ENCODE measurements at regions not wholly inside any gene's neighbourhood (a gene's known extent, or its start where the extent isn't known, plus 50 kb on each side); places are given as distances from the start of the nearest gene placed in this dataset.

GRCh38 chr10:129156406-129156805 lies 310.6 kb upstream of the MGMT start:
- DNase-seq = no peak

GRCh38 chr10:129157185-129157584 lies 309.9 kb upstream of the MGMT start:
- DNase-seq = no peak

DNA sequence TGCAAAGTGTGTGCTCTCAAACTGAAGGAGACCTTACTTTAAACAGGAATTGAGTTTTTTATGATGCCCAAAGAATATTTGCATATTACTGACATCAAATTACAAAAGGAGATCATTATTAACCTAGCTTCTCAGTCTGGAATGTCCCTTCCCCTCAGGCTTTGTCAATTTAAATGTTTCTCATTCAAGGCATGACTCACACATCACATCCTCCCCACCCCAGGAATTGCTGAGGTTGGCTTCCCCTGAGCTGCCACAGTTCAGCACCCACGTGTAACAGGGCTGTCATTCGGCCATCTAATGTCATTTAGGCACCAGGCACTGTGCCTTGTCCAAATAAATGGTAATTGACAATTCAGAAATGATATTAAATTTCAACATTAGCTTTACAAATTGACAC lies 305.9 kb upstream of the MGMT start:
- no peak for DNase-seq

DNA sequence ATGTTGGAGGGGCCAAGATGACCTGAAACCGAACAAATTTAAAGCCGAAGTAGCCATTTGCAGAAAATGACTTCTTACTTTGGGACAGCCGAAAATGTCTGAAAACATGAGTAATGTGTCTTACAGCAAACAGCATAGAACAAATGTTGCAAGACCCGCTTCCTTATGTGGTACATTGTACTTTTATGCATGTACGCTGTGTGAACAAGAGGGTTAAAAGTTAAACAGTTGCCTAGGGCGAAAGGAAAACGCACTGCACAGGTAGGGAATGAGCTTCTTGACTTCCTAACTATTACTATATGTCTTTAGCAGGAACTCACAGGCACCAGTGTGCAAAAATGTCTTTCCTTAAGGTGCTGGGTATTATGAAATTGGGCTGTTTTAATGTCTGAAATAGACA lies 303.5 kb upstream of the MGMT start:
- DNase-seq = no peak

DNA sequence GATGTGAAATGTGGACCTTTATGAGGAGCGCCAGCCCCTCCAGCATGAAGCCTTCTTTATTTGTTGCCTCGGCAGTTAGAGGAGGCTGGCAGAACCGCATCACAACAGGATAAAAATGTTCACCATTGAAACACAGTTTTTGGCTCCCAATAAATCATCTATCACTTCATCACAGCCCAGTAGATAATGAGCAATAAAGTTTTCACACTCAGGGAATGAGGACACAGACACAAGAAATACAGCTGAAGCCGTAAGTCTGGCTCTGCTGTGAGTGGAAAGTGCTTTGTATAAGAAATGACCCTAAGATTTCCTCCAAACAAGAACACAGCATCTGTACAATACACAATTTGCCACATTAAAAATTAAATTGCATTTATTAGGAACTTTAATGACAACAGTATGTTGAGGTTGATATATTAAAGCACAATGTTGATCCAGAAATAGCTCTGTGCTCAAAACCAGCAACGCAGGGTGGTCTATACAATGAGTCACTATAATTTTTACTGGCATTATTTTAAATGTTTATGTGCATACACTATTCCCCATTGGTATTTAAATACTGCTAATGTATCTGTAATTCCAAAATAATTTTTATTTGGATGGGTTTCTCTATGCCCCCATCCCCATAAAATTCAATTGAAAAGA lies 301.8 kb upstream of the MGMT start:
- DNase-seq = no peak

GRCh38 chr10:129165770-129166169 lies 301.3 kb upstream of the MGMT start:
- DNase-seq = no peak

DNA sequence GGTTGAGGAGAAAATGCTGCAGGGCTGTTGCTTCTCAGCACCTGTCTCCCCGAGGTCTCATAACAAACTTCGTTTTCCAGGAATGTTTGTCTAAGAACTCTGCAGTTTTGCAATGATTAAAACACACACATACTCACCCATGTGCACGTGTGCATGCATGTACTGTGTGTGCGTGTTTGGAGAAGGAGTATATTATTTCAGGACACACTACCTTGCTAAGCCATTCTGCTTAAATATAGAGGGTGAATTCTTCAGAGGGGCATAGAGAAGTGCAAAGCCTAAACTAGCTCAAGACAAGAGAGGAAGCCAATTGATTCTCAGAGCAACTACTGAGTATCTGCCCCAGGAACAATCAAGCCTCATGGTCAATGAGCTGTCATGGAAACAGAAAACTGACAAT lies 298.4 kb upstream of the MGMT start:
- DNase-seq = no peak

DNA sequence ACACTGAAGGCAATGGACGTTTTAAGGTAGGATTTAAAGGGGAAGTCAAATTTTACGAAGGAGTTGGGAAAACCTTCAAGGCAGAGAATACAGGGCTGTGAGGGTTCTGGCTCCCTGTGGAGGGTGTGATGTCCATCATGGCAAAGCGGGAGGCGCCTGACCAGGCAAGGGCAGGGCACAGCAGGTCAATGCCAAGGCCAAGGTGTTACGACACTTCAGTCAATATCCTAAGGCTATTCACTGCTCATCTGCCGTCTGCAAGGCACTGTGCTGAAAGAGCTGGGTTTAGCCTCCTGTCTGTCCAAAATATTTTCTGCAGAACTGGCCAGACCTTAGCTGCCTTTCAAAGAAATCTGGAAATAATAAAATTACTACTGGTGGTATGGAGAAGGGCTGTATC lies 297.9 kb upstream of the MGMT start:
- no peak for DNase-seq

DNA sequence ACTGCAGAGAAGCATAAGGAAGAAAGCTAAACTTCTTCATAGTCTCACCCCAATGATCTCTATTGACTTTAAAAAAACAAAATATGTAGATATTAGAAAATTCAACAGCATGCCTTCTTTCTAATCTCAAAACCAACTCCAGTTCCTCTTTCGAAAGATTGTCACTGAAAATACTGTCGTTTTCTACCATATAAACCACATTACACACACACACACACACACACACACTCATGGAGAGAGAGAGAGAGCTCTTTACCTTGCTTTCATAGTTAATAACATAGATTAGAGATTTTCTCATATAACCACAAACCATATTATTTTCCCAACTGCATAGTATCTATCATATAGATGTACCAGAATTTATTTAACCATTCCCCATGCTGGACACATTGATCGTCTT lies 296.2 kb upstream of the MGMT start:
- no peak for DNase-seq

DNA sequence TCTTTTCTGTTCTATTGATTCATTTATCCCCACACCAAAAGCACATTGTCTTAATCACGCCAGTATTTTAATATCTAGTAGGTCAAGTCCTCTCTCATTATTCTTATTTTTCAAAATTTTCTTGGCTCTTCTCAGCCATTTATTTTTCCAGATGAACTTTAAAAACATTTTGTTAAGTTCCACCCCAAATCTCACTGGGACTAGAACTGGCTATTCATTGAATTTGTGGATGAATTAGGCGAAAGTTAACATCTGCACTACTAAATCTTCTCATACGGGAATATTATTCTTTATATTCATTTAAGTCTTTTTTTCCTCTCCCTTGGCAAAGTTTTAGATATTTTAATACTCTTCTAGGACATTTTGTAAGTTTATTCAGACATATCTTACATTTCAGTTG lies 295.2 kb upstream of the MGMT start:
- DNase-seq = no peak

GRCh38 chr10:129174232-129175014 lies 292.6 kb upstream of the MGMT start:
- DNase-seq = no peak

DNA sequence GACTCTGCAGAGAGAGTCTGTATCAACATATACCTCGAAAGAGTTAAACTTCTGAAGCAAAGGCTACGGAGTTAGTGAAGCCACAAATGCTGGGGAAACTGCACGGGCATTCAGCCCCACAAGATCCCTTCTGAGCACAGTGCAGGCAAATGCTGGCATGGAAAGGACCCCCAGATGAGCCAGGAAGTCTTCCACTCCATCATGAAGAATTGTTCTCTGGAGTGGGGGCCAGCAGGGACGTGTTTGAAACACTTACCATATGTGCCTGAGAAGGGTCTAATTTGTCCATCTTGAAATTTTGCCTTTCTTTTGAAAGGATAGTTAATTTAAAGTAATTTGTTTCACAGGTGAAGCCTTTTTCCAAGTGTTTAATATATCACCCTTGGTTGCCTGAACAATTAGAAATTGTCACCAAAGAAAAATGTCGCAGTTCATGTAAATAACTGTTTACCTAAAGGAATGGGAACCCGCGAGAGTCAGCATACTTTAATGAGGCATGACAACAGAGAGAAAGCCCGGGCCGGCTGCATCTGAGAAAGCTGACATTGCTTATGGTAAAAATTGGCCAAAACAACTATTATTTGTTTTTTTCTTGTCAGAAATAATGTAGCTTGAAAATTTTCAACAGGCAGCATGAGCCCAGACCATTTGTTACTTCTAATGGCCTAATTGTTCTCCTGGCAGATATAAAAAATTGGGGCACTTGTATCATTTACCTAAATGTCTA lies 287.6 kb upstream of the MGMT start:
- no peak for DNase-seq

- DNase-seq = no peak
These were observed 286.9 kb upstream of the MGMT start for GRCh38 chr10:129179972-129180678.

- no peak for DNase-seq
These were observed 282.8 kb upstream of the MGMT start for GRCh38 chr10:129184196-129184595.

GRCh38 chr10:129187331-129187730 lies 279.7 kb upstream of the MGMT start:
- no peak for DNase-seq

DNA sequence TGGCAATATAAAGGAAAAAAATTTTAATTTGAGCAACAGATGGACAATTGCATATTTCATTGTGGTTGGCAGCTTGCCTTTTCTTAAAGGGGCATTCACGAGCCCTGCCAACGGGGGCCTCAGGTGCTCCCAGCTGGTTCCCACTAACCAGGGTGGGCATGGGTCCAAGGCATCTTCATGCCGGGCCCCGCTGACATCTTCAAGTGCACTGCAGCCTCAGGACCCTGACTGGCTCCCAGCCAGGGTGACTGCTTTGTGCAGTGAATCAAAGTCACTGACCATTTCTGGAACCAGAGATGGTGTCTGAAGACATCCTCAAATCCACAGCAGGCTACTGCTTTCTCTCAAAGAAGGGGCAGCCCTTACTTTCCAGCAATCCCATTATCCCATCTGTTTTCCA lies 275.2 kb upstream of the MGMT start:
- no peak for DNase-seq

GRCh38 chr10:129192344-129193128 lies 274.5 kb upstream of the MGMT start:
- DNase-seq = no peak

DNA sequence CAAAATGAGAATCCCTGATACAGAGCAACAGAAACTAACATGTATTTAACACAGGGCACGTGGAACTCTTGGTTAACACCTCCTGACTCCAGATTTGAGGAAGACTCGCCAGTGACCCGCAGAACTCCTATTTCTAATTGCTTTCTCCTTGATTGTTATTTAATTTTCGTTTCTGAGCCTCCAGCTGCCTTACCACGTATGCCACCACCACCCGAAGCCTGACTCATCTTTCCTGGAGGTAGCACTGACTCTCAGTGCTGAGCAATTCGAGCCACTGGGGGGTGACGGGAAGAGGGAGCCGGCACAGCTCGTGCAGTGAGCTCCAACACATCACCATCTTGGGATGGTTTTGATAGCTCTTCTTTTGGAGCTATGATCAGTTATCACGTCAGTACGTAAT lies 273.9 kb upstream of the MGMT start:
- DNase-seq = no peak

GRCh38 chr10:129194181-129194870 lies 272.7 kb upstream of the MGMT start:
- DNase-seq = no peak

DNA sequence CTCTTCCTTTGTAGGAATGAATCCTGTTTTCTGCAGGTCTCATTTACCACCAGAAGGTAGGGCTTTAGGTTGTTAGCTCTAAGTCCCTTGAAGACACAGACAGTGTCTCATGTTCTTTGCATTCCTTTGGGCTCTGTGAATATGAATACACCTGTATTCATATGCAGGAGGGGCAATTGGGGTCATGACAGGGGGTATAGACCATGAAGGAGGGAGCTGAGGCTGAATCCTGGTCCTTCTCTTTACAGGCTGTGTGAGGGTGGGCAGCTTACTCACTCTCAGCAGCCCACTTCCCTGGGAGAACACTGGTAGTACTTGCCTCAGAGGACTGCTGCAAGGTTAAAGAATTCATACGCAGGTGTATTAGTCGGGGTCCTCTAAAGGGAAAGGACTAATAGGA lies 267.2 kb upstream of the MGMT start:
- DNase-seq = no peak

DNA sequence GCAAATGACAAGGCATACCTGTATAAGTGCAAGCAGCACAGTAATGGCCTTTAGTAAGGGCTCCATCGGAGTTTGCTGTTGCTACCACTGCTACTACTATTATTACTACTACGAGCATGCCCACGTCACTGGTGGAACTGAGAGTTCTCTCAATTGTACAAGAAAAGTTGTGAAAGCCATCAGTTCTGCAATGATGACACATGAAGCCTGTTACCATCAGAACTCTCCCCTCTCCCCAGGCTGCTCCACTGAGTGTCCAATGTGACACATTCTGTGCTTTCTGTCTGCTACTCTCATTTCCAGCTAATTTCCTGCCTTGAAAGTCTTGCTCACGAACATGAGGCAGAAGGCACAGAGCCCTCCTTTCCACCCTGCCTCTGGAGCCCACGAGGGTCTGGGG lies 263.2 kb upstream of the MGMT start:
- DNase-seq = no peak

DNA sequence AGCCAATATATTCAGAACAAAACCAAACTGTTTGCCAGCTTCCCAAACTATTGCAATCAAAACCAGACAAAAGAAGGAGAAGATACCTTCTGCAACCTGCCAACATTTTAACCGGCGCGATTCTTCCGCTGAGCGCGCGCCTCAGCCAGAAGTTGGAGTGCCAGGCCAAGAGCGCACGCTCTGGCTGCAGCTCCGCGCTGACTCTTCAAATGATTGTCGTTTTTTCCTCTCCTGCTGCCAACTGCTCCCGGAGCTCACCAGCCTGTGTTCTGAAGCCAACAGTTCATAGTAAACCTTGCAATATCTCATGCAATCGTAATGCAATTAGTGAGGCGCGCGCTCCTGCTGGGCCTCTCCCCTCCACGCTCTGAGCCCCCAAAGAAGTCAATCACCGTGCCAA lies 259.7 kb upstream of the MGMT start:
- DNase-seq = no peak

Data from NCI-H69 (cell line).